HuH-7 (cell line): ENCODE measurements at regions not wholly inside any gene's neighbourhood (a gene's known extent, or its start where the extent isn't known, plus 50 kb on each side); places are given as distances from the start of the nearest gene placed in this dataset.

Experiments used
- DNase-seq: peaks from one replicate; pipeline ENCODE4 v3.0.0; 2011; ENCODE audit warnings: low spot score

DNA sequence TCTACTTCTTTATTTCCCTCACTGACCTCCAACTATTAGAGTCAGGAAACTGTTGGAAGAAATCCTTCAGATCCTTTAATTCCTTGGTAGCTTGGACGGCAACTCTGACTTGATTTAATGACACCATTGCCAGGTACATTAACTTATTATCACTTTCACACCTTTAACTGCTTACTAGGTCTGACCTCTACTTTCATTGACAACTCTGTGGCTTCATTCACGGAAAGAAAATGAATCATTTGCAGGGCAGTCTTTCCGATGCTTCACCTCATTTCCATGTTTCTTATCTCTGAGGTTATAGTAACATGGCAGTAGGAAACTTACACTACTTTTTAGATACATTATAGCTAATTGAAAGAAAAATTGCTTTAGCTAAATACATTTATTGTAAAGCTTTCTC lies 82.6 kb upstream of the PDGFD start:
- no peak for DNase-seq

DNA sequence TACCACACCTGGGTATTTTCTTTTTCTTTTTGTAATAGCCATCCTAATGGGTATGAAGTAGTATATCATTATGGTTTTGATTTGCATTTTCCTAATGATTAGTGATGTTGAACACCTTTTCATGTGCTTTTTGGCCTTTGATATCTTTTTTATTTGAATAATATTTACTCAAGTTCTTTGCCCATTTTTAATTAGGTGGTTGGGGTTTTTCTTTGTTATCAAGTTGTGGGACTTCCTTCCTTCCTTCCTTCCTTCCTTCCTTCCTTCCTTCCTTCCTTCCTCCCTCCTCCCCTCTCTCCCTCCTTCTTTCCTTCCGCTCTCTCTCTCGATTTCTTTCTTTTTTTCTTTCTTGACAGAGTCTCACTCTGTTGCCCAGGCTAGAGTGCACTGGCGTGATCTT lies 75.0 kb upstream of the PDGFD start:
- no peak for DNase-seq

DNA sequence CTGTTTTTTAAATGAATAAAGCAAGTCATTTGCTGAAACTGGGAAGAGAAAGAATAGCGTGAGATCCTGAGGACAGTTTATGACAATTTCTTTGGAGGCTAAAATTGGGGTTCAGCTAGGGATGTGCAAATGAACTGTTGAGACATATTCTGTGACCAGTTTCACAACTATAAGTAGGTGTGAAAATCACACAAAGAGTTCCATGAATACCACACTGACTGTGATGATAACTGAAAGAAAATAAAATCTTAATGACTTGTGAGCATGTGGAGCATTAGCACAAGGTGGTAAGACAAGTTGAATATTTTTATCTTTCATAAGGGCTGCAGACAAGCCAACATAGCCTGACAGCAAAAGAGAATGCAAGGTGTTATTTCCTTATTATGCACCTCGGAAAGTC lies 61.1 kb upstream of the PDGFD start:
- no peak for DNase-seq

DNA sequence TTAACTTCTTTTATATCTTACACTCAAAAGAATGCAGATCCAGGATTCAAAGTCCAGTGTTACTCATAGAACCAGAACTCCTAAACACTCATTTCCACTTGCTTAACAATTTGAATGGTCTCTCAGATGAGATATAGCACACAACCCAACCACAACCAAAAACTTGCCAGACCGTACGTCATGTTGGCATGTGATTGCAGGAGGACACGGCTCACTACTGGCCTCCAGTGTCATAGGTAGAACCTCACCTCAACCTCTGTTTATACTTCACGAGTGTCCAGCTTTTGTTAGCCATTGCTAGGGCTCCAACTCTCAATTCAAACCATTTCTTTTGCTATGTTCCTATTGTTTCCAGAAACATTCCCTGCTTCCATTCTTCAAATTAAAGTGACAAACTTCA lies 58.5 kb upstream of the PDGFD start:
- no peak for DNase-seq

DNA sequence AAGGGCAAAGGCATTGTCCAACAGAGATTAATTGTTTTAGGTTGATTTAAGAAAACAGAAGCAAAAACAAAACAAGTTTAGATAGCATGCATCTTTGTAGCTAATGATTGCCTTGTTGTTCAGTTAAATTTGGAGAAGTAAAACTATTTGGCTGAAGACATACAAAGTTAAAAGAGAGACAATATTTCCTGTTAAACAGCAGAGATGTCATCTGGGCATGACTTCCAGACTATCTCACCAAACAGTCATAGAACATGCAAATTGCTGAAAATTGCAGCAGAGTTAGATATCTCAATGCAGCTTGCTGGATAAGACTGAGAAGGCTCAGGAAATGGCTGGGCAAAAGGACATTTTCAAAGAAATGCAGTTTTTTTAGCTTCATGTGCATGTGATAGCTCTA lies 57.5 kb upstream of the PDGFD start:
- no peak for DNase-seq

DNA sequence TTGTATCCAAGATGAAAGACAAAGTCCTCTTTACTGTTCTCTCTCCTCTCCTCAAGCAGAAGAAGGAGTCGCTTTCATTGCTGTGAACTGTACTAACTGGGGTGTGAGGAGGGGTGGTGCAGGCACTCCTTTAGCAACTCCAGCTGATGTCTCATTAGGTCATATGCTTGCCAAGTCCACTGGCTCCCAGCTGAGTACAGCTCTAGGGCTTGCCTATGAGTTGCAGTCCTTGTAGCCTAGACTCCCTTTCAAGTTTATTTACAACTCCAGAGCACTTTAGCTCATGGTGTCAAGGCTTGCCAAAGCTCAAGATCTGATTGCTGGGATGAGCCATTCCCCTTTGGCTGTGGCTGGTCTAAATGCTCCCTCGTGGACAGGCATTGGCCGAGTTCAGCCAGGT lies 55.1 kb upstream of the PDGFD start:
- DNase-seq = no peak

DNA sequence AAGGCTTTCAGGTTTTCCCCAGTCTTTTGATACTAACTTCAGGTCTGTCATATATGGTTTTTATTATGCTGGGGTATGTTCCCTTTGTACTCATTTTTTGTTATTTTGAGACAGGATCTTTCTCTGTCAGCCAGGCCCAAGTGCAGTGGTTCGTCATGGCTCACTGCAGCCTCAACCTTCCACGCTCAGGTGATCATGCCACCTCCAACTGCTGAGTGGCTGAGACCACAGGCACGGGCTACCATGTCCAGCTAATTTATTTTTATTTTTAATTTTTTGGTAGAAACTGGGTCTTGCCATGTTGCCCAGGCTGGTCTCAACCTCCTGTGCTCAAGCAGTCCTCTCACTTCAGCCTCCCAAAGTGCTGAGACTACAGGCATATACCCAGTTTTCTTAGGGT lies 50.6 kb upstream of the PDGFD start:
- DNase-seq = no peak
